ENCODE measurements at regions not wholly inside any gene's neighbourhood (a gene's known extent, or its start where the extent isn't known, plus 50 kb on each side); places are given as distances from the start of the nearest gene placed in this dataset.
A peak's percentile ranks its signal among the peaks of the same experiment; 100 is the strongest.

DNA sequence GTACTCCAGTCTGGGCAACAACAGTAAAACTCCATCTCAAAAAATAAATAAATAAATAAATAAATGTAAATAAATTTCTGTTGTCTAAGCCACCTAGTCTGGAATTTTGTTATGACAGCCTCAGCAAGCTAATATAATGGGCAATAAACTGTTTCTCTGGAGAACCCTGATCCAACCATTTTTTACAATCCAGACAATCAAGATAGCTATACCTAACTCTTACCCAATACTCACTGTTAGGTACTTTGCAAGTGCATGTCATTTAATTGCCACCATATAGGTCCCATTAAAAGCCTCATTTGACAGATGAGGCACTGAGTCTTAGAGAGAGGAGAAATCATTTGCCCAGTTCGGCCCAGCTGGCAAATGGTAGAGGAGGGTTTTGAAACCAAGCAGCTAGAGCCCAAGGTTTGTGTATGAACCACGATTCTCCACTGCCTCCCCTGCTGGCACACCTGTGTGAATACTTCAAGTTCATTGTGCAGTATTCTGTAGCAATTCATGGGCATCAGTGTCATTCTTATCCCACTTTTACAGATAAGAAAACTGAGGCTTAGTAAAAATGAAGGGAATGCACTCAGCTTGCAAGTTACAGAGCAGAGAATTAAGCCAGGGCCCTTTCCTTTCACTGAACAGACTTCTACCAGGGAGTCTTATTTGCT is 107.0 kb upstream of the UBE2E1 start:
- no peak overlapping the region for H3K4me2 ChIP-seq (ENCODE audit: low read depth, low read length, poor library complexity, severe bottlenecking)
- H3F3A ChIP-seq (ENCODE audit: low read depth), result no peaks in the 10 kb centered on the region
- no peak overlapping the region for H3K9ac ChIP-seq (ENCODE audit: low read depth, low read length, poor library complexity, severe bottlenecking)
- H4K20me1 ChIP-seq (ENCODE audit: insufficient read depth, low read length, poor library complexity, severe bottlenecking), result no peaks in the 10 kb centered on the region
- no peaks in the 10 kb centered on the region for H3K27me3 ChIP-seq (ENCODE audit: insufficient read depth, low read length, poor library complexity, severe bottlenecking)
- no peak overlapping the region for H3K4me3 ChIP-seq (ENCODE audit: low read length, poor library complexity, severe bottlenecking)
- no peaks in the 10 kb centered on the region for H3K9me3 ChIP-seq (ENCODE audit: insufficient read depth, low read depth, low read length)
- H3K36me3 ChIP-seq (ENCODE audit: insufficient read depth, low read length), result no peaks in the 10 kb centered on the region
- no peaks in the 10 kb centered on the region for H3K79me2 ChIP-seq (ENCODE audit: insufficient read depth, low read length)
- no peak for TF ChIP-seq EZH2phosphoT487 (IDR thresholded peaks at IDR 0.05; ENCODE audit: borderline replicate concordance)
- TF ChIP-seq, protein P1, sequence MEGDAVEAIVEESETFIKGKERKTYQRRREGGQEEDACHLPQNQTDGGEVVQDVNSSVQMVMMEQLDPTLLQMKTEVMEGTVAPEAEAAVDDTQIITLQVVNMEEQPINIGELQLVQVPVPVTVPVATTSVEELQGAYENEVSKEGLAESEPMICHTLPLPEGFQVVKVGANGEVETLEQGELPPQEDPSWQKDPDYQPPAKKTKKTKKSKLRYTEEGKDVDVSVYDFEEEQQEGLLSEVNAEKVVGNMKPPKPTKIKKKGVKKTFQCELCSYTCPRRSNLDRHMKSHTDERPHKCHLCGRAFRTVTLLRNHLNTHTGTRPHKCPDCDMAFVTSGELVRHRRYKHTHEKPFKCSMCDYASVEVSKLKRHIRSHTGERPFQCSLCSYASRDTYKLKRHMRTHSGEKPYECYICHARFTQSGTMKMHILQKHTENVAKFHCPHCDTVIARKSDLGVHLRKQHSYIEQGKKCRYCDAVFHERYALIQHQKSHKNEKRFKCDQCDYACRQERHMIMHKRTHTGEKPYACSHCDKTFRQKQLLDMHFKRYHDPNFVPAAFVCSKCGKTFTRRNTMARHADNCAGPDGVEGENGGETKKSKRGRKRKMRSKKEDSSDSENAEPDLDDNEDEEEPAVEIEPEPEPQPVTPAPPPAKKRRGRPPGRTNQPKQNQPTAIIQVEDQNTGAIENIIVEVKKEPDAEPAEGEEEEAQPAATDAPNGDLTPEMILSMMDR (conservative IDR thresholded peaks at IDR 0.05; ENCODE audit: low read length), result peak; percentile 34
- no peaks in the 10 kb centered on the region for H3K9me2 ChIP-seq (replicated peaks; ENCODE audit: low read depth, low read length)
- no peaks in the 10 kb centered on the region for H3K4me1 ChIP-seq (ENCODE audit: insufficient read depth, low read length, poor library complexity, severe bottlenecking)
- H2AFZ ChIP-seq (ENCODE audit: low read length), result no peak overlapping the region

DNA sequence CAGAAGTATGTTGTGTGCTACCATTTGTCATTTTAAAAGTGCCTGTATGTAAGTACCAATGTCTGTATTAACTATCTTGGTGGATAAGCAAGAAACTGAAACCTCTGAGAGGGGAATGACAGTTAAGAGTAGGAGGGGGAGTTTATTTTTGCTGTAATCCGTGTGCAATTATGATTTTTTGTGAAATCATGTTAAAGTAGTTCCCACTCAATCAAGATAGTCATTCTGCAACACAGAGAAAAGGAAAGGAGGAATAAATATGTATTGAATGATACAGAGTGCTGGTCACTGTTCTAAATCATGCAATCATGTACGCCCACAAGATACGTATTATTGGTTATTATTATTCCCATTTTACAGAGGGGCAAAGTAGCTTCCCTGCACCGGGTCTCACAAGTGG is 105.1 kb upstream of the UBE2E1 start:
- no peaks in the 10 kb centered on the region for H3K27me3 ChIP-seq (ENCODE audit: insufficient read depth, low read length, poor library complexity, severe bottlenecking)
- no peak for TF ChIP-seq EZH2phosphoT487 (IDR thresholded peaks at IDR 0.05; ENCODE audit: borderline replicate concordance)
- TF ChIP-seq, protein P1 (conservative IDR thresholded peaks at IDR 0.05; ENCODE audit: low read length), result no peak
- no peaks in the 10 kb centered on the region for H3K36me3 ChIP-seq (ENCODE audit: insufficient read depth, low read length)
- H3K9me3 ChIP-seq (ENCODE audit: insufficient read depth, low read depth, low read length), result no peaks in the 10 kb centered on the region
- H3F3A ChIP-seq (ENCODE audit: low read depth), result no peaks in the 10 kb centered on the region
- H3K9ac ChIP-seq (ENCODE audit: low read depth, low read length, poor library complexity, severe bottlenecking), result no peak overlapping the region
- no peak overlapping the region for H2AFZ ChIP-seq (ENCODE audit: low read length)
- no peaks in the 10 kb centered on the region for H4K20me1 ChIP-seq (ENCODE audit: insufficient read depth, low read length, poor library complexity, severe bottlenecking)
- no peaks in the 10 kb centered on the region for H3K4me1 ChIP-seq (ENCODE audit: insufficient read depth, low read length, poor library complexity, severe bottlenecking)
- H3K79me2 ChIP-seq (ENCODE audit: insufficient read depth, low read length), result no peaks in the 10 kb centered on the region
- H3K9me2 ChIP-seq (replicated peaks; ENCODE audit: low read depth, low read length), result no peaks in the 10 kb centered on the region
- no peak overlapping the region for H3K4me3 ChIP-seq (ENCODE audit: low read length, poor library complexity, severe bottlenecking)
- H3K4me2 ChIP-seq (ENCODE audit: low read depth, low read length, poor library complexity, severe bottlenecking), result no peak overlapping the region

DNA sequence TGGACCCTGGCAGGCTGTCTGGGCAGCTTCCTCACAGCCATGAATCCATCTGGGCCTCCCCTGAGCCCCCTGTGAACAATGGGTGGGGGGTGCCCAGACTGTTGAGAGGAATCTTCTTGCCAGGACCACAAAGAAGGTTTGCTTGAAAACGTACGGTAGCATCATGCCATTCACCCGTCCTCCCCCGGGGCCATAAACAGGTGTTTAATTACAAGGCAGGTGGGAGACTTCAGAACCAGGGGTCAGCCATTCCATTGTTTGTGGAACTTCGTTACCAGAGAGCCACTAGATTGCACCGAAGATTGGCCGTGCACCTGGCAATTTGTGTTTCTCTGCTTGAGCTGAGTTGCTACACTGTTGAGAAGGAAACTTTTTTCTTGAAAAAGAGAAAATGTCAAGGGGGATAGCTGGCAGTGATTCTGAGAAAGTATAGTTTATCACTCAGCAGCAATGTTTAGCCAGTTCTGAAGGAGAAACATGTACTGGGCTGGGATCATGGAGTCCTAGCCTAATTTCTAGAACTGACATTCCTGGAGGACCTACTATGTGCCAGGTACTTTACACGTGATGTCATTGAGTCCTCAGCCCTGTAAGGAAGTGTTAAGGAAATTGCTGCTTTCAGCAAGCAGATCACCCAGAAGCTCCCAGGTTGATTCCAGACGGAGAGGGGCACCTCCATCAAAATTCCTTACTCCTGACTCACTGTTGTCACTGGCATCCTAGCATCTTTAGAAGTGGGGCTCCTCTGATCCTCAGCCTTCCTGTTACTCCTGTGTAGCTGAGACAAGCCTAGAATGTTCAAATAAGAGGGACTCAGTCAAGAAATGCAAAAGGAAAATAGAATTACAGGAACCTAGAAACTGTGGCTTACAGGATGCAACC is 103.8 kb upstream of the UBE2E1 start:
- H3K9me2 ChIP-seq (replicated peaks; ENCODE audit: low read depth, low read length), result no peaks in the 10 kb centered on the region
- no peaks in the 10 kb centered on the region for H3K79me2 ChIP-seq (ENCODE audit: insufficient read depth, low read length)
- H3K4me2 ChIP-seq (ENCODE audit: low read depth, low read length, poor library complexity, severe bottlenecking), result no peak overlapping the region
- H3F3A ChIP-seq (ENCODE audit: low read depth), result no peaks in the 10 kb centered on the region
- H3K36me3 ChIP-seq (ENCODE audit: insufficient read depth, low read length), result no peaks in the 10 kb centered on the region
- H2AFZ ChIP-seq (ENCODE audit: low read length), result no peak overlapping the region
- TF ChIP-seq EZH2phosphoT487 (IDR thresholded peaks at IDR 0.05; ENCODE audit: borderline replicate concordance), result no peak
- TF ChIP-seq, protein P1 (conservative IDR thresholded peaks at IDR 0.05; ENCODE audit: low read length), result no peak
- no peak overlapping the region for H3K9ac ChIP-seq (ENCODE audit: low read depth, low read length, poor library complexity, severe bottlenecking)
- H3K9me3 ChIP-seq (ENCODE audit: insufficient read depth, low read depth, low read length), result no peaks in the 10 kb centered on the region
- H3K27me3 ChIP-seq (ENCODE audit: insufficient read depth, low read length, poor library complexity, severe bottlenecking), result no peaks in the 10 kb centered on the region
- no peaks in the 10 kb centered on the region for H3K4me1 ChIP-seq (ENCODE audit: insufficient read depth, low read length, poor library complexity, severe bottlenecking)
- H4K20me1 ChIP-seq (ENCODE audit: insufficient read depth, low read length, poor library complexity, severe bottlenecking), result no peaks in the 10 kb centered on the region
- no peak overlapping the region for H3K4me3 ChIP-seq (ENCODE audit: low read length, poor library complexity, severe bottlenecking)

All from Loucy (cell line).